ENCODE measurements at regions not wholly inside any gene's neighbourhood (a gene's known extent, or its start where the extent isn't known, plus 50 kb on each side); places are given as distances from the start of the nearest gene placed in this dataset.

DNA sequence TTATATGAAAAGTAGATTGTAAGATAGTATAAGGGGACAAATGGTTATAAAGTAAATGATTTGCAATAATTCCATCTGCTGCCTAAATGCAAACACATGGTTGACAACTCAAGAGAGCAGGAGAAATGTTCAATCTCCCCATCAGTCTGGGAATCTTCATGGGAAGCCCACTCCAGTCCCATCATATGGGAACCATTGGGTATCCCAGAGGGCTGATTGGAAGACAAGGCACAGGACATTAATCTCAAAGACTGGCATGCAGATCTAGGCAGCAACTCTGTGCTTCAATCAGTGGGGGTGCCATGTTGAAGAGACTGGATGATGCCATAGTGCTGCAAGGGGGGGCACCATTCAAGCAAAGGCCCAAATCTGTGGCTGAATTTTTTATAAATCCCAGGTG lies 193.1 kb upstream of the PDE4D start:
- Histone ChIP-seq H2AFZ (ENCODE audit: low read length) (no peak overlapping the region), H3K4me2 (ENCODE audit: low read depth, low read length, poor library complexity, severe bottlenecking) (no peak overlapping the region), H3K9ac (ENCODE audit: low read depth, low read length, poor library complexity, severe bottlenecking) (no peak overlapping the region), H3K9me2 (replicated peaks; ENCODE audit: low read depth, low read length) (no peaks in the 10 kb centered on the region), H3F3A (ENCODE audit: low read depth) (no peaks in the 10 kb centered on the region), H4K20me1 (ENCODE audit: insufficient read depth, low read length, poor library complexity, severe bottlenecking) (no peaks in the 10 kb centered on the region), H3K4me1 (ENCODE audit: insufficient read depth, low read length, poor library complexity, severe bottlenecking) (no peaks in the 10 kb centered on the region), H3K4me3 (ENCODE audit: low read length, poor library complexity, severe bottlenecking) (no peak overlapping the region), H3K36me3 (ENCODE audit: insufficient read depth, low read length) (no peaks in the 10 kb centered on the region), H3K27me3 (ENCODE audit: insufficient read depth, low read length, poor library complexity, severe bottlenecking) (no peaks in the 10 kb centered on the region), H3K9me3 (ENCODE audit: insufficient read depth, low read depth, low read length) (0 out of 2 replicates have a peak, but pooled peaks cover 4% of the 10 kb centered on the region), H3K79me2 (ENCODE audit: insufficient read depth, low read length) (no peaks in the 10 kb centered on the region)
- TF ChIP-seq, protein P1, sequence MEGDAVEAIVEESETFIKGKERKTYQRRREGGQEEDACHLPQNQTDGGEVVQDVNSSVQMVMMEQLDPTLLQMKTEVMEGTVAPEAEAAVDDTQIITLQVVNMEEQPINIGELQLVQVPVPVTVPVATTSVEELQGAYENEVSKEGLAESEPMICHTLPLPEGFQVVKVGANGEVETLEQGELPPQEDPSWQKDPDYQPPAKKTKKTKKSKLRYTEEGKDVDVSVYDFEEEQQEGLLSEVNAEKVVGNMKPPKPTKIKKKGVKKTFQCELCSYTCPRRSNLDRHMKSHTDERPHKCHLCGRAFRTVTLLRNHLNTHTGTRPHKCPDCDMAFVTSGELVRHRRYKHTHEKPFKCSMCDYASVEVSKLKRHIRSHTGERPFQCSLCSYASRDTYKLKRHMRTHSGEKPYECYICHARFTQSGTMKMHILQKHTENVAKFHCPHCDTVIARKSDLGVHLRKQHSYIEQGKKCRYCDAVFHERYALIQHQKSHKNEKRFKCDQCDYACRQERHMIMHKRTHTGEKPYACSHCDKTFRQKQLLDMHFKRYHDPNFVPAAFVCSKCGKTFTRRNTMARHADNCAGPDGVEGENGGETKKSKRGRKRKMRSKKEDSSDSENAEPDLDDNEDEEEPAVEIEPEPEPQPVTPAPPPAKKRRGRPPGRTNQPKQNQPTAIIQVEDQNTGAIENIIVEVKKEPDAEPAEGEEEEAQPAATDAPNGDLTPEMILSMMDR (conservative IDR thresholded peaks at IDR 0.05; ENCODE audit: low read length), result no peak
- TF ChIP-seq EZH2phosphoT487 (IDR thresholded peaks at IDR 0.05; ENCODE audit: borderline replicate concordance), result no peak

DNA sequence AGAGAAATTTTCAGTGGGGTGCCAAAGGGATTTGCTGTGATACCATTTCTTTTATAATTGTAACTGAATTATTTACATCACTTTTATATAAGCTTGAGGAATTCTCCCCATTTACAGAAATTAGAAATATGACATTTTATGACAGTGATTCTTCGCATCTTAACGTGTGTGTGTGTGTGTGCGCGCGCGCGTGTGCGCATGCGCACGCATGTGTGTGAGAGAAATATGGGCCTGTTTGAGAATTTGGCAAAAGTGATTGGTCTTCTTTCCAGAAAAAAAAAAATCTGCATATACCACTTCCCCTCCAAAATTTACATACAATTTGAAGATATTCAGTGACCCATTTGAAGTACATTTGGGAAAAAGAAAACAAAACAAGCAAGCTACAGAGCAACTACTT lies 190.7 kb upstream of the PDE4D start:
- no peak for TF ChIP-seq EZH2phosphoT487 (IDR thresholded peaks at IDR 0.05; ENCODE audit: borderline replicate concordance)
- TF ChIP-seq, protein P1 (conservative IDR thresholded peaks at IDR 0.05; ENCODE audit: low read length), result no peak
- Histone ChIP-seq H3K79me2 (ENCODE audit: insufficient read depth, low read length) (no peaks in the 10 kb centered on the region), H3F3A (ENCODE audit: low read depth) (no peaks in the 10 kb centered on the region), H3K4me3 (ENCODE audit: low read length, poor library complexity, severe bottlenecking) (no peak overlapping the region), H2AFZ (ENCODE audit: low read length) (no peak overlapping the region), H3K4me2 (ENCODE audit: low read depth, low read length, poor library complexity, severe bottlenecking) (no peak overlapping the region), H3K4me1 (ENCODE audit: insufficient read depth, low read length, poor library complexity, severe bottlenecking) (no peaks in the 10 kb centered on the region), H3K9me3 (ENCODE audit: insufficient read depth, low read depth, low read length) (0 out of 2 replicates have a peak, but pooled peaks cover 4% of the 10 kb centered on the region), H3K9ac (ENCODE audit: low read depth, low read length, poor library complexity, severe bottlenecking) (no peak overlapping the region), H4K20me1 (ENCODE audit: insufficient read depth, low read length, poor library complexity, severe bottlenecking) (no peaks in the 10 kb centered on the region), H3K9me2 (replicated peaks; ENCODE audit: low read depth, low read length) (no peaks in the 10 kb centered on the region), H3K36me3 (ENCODE audit: insufficient read depth, low read length) (no peaks in the 10 kb centered on the region), H3K27me3 (ENCODE audit: insufficient read depth, low read length, poor library complexity, severe bottlenecking) (no peaks in the 10 kb centered on the region)

DNA sequence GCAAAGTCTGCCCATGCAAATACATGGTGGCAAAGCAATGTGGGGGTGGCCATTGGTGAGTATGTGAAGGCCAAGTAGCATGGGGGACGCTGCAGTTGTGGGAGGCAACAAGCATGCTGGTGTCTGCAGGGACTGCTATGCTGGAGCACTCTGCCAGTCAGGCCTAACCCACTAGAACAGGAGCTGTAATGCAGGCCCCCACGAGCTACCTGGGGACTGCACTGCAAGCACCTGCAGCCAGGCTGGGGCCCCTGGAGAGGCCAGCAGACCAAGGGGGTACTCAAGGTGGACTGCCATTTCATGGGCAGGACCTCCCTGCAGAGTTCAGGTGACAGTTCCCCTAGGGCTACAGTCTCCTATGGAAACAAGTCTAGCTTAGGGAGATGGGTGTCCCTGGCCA lies 183.8 kb upstream of the PDE4D start:
- H3K4me2 ChIP-seq (ENCODE audit: low read depth, low read length, poor library complexity, severe bottlenecking), result no peak overlapping the region
- no peak for TF ChIP-seq EZH2phosphoT487 (IDR thresholded peaks at IDR 0.05; ENCODE audit: borderline replicate concordance)
- TF ChIP-seq, protein P1 (conservative IDR thresholded peaks at IDR 0.05; ENCODE audit: low read length), result no peak
- no peaks in the 10 kb centered on the region for H3F3A ChIP-seq (ENCODE audit: low read depth)
- H3K9ac ChIP-seq (ENCODE audit: low read depth, low read length, poor library complexity, severe bottlenecking), result no peak overlapping the region
- no peaks in the 10 kb centered on the region for H3K27me3 ChIP-seq (ENCODE audit: insufficient read depth, low read length, poor library complexity, severe bottlenecking)
- H3K4me3 ChIP-seq (ENCODE audit: low read length, poor library complexity, severe bottlenecking), result no peak overlapping the region
- no peaks in the 10 kb centered on the region for H4K20me1 ChIP-seq (ENCODE audit: insufficient read depth, low read length, poor library complexity, severe bottlenecking)
- no peaks in the 10 kb centered on the region for H3K4me1 ChIP-seq (ENCODE audit: insufficient read depth, low read length, poor library complexity, severe bottlenecking)
- H3K79me2 ChIP-seq (ENCODE audit: insufficient read depth, low read length), result no peaks in the 10 kb centered on the region
- H3K9me2 ChIP-seq (replicated peaks; ENCODE audit: low read depth, low read length), result no peaks in the 10 kb centered on the region
- no peak overlapping the region for H2AFZ ChIP-seq (ENCODE audit: low read length)
- no peaks in the 10 kb centered on the region for H3K36me3 ChIP-seq (ENCODE audit: insufficient read depth, low read length)
- H3K9me3 ChIP-seq (ENCODE audit: insufficient read depth, low read depth, low read length), result no peaks in the 10 kb centered on the region

All from Loucy (cell line).